ENCODE measurements at regions not wholly inside any gene's neighbourhood (a gene's known extent, or its start where the extent isn't known, plus 50 kb on each side); places are given as distances from the start of the nearest gene placed in this dataset.

- no peak for DNase-seq (ENCODE audit: low read depth in 3 of 3)
Observed at GRCh38 chr2:43086451-43087221, 139.8 kb downstream of the ZFP36L2 start.

GRCh38 chr2:43085929-43086328 is 140.5 kb downstream of the ZFP36L2 start:
- DNase-seq (ENCODE audit: low read depth in 3 of 3), result no peak

- no peak for DNase-seq (ENCODE audit: low read depth in 3 of 3)
Observed at GRCh38 chr2:43085505-43085904, 140.9 kb downstream of the ZFP36L2 start.

- DNase-seq (ENCODE audit: low read depth in 3 of 3), result no peak
Observed at GRCh38 chr2:43084699-43085091, 141.7 kb downstream of the ZFP36L2 start.

- DNase-seq (ENCODE audit: low read depth in 3 of 3), result no peak
Observed at GRCh38 chr2:43083710-43084698, 142.4 kb downstream of the ZFP36L2 start.

- no peak for DNase-seq (ENCODE audit: low read depth in 3 of 3)
Observed at GRCh38 chr2:43082903-43083677, 143.3 kb downstream of the ZFP36L2 start.

- DNase-seq (ENCODE audit: low read depth in 3 of 3), result no peak
Observed at GRCh38 chr2:43082111-43082894, 144.1 kb downstream of the ZFP36L2 start.

GRCh38 chr2:43081131-43081765 is 145.2 kb downstream of the ZFP36L2 start:
- no peak for DNase-seq (ENCODE audit: low read depth in 3 of 3)

- DNase-seq (ENCODE audit: low read depth in 3 of 3), result no peak
Observed at GRCh38 chr2:43080571-43081021, 145.8 kb downstream of the ZFP36L2 start.

GRCh38 chr2:43078781-43079755 is 147.3 kb downstream of the ZFP36L2 start:
- DNase-seq (ENCODE audit: low read depth in 3 of 3), result no peak

GRCh38 chr2:43078301-43078700 is 148.1 kb downstream of the ZFP36L2 start:
- no peak for DNase-seq (ENCODE audit: low read depth in 3 of 3)

- DNase-seq (ENCODE audit: low read depth in 3 of 3), result no peak
Observed at GRCh38 chr2:43077876-43078275, 148.5 kb downstream of the ZFP36L2 start.

- DNase-seq (ENCODE audit: low read depth in 3 of 3), result no peak
Observed at GRCh38 chr2:43076676-43077075, 149.7 kb downstream of the ZFP36L2 start.

GRCh38 chr2:43075811-43076585 is 150.4 kb downstream of the ZFP36L2 start:
- no peak for DNase-seq (ENCODE audit: low read depth in 3 of 3)

GRCh38 chr2:43075054-43075593 is 151.3 kb downstream of the ZFP36L2 start:
- DNase-seq (ENCODE audit: low read depth in 3 of 3), result no peak

- no peak for DNase-seq (ENCODE audit: low read depth in 3 of 3)
Observed at GRCh38 chr2:43074592-43075053, 151.8 kb downstream of the ZFP36L2 start.

GRCh38 chr2:43074052-43074451 is 152.4 kb downstream of the ZFP36L2 start:
- no peak for DNase-seq (ENCODE audit: low read depth in 3 of 3)

GRCh38 chr2:43073401-43073825 is 153.0 kb downstream of the ZFP36L2 start:
- no peak for DNase-seq (ENCODE audit: low read depth in 3 of 3)
